ENCODE measurements at regions not wholly inside any gene's neighbourhood (a gene's known extent, or its start where the extent isn't known, plus 50 kb on each side); places are given as distances from the start of the nearest gene placed in this dataset.

DNA sequence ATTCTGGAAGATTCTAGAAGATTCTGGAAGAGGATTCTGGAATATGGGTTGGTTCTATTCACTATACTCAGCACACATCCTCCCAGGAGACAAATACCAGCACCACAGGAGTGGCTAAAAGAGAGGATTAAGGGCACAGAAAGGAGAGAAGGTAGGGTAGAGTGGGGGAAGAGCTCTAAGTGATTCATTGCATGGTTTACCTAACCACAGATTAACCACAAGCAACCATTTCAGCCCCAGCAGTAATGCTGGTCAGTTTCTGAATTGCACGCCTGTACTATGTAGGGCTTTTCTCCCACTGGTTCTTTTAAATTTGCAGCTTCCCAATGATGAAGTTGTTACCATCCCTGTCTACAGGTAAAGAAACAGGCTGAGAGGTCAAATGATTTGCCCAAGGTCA is 192.7 kb upstream of the PMEPA1 start:
- Histone ChIP-seq H3K27me3 (replicated peaks; ENCODE audit: insufficient read depth, low read depth, low read length, poor library complexity) (peaks cover 2% of the 10 kb centered on the region), H3K4me3 (ENCODE audit: low read depth, low read length, poor library complexity, severe bottlenecking) (no peak overlapping the region), H3K36me3 (ENCODE audit: insufficient read depth, low read length, poor library complexity, severe bottlenecking) (no peaks in the 10 kb centered on the region), H3K27ac (ENCODE audit: low read depth, low read length, poor library complexity, severe bottlenecking) (no peak overlapping the region), H3K4me1 (ENCODE audit: insufficient read depth, low read length, poor library complexity, severe bottlenecking) (no peaks in the 10 kb centered on the region), H3K9me3 (ENCODE audit: low read depth, low read length, poor library complexity, severe bottlenecking) (no peaks in the 10 kb centered on the region)
- ChIA-PET CTCF (no interaction called here), POLR2A (ENCODE audit: low non-redundant PET) (no interaction called here)
- BruUV-seq (replicated peaks), result no TSS peak
- DNase-seq (ENCODE audit: low spot score), result no peak
- TF ChIP-seq, protein P1, sequence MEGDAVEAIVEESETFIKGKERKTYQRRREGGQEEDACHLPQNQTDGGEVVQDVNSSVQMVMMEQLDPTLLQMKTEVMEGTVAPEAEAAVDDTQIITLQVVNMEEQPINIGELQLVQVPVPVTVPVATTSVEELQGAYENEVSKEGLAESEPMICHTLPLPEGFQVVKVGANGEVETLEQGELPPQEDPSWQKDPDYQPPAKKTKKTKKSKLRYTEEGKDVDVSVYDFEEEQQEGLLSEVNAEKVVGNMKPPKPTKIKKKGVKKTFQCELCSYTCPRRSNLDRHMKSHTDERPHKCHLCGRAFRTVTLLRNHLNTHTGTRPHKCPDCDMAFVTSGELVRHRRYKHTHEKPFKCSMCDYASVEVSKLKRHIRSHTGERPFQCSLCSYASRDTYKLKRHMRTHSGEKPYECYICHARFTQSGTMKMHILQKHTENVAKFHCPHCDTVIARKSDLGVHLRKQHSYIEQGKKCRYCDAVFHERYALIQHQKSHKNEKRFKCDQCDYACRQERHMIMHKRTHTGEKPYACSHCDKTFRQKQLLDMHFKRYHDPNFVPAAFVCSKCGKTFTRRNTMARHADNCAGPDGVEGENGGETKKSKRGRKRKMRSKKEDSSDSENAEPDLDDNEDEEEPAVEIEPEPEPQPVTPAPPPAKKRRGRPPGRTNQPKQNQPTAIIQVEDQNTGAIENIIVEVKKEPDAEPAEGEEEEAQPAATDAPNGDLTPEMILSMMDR (conservative IDR thresholded peaks at IDR 0.05; ENCODE audit: low read depth, low read length), result no peak
- no peak for TF ChIP-seq EZH2 (IDR thresholded peaks at IDR 0.05; ENCODE audit: borderline replicate concordance, low read depth, low read length, poor library complexity, severe bottlenecking)
- intact Hi-C loops (cut with micrococcal nuclease; ENCODE audit: unreplicated experiment), result no loop called here

GRCh38 chr20:57901526-57901925 is 191.7 kb upstream of the PMEPA1 start:
- no peak for DNase-seq (ENCODE audit: low spot score)
- Histone ChIP-seq H3K4me1 (ENCODE audit: insufficient read depth, low read length, poor library complexity, severe bottlenecking) (no peaks in the 10 kb centered on the region), H3K27ac (ENCODE audit: low read depth, low read length, poor library complexity, severe bottlenecking) (no peak overlapping the region), H3K4me3 (ENCODE audit: low read depth, low read length, poor library complexity, severe bottlenecking) (no peak overlapping the region), H3K36me3 (ENCODE audit: insufficient read depth, low read length, poor library complexity, severe bottlenecking) (no peaks in the 10 kb centered on the region), H3K9me3 (ENCODE audit: low read depth, low read length, poor library complexity, severe bottlenecking) (no peaks in the 10 kb centered on the region), H3K27me3 (replicated peaks; ENCODE audit: insufficient read depth, low read depth, low read length, poor library complexity) (peaks cover 2% of the 10 kb centered on the region)
- CTCF ChIA-PET, result no interaction called here
- no TSS peak for BruUV-seq (replicated peaks)
- TF ChIP-seq, protein P1 (conservative IDR thresholded peaks at IDR 0.05; ENCODE audit: low read depth, low read length), result no peak
- no peak for TF ChIP-seq EZH2 (IDR thresholded peaks at IDR 0.05; ENCODE audit: borderline replicate concordance, low read depth, low read length, poor library complexity, severe bottlenecking)
- POLR2A ChIA-PET (ENCODE audit: low non-redundant PET), result no interaction called here
- intact Hi-C loops (cut with micrococcal nuclease; ENCODE audit: unreplicated experiment), result no loop called here

- peaks cover 2% of the 10 kb centered on the region for H3K27me3 ChIP-seq (replicated peaks; ENCODE audit: insufficient read depth, low read depth, low read length, poor library complexity)
- BruUV-seq (replicated peaks), result no TSS peak
- no peak overlapping the region for H3K4me3 ChIP-seq (ENCODE audit: low read depth, low read length, poor library complexity, severe bottlenecking)
- no peaks in the 10 kb centered on the region for H3K4me1 ChIP-seq (ENCODE audit: insufficient read depth, low read length, poor library complexity, severe bottlenecking)
- ChIA-PET CTCF (no interaction called here), POLR2A (ENCODE audit: low non-redundant PET) (no interaction called here)
- TF ChIP-seq EZH2 (IDR thresholded peaks at IDR 0.05; ENCODE audit: borderline replicate concordance, low read depth, low read length, poor library complexity, severe bottlenecking), result no peak
- TF ChIP-seq, protein P1 (conservative IDR thresholded peaks at IDR 0.05; ENCODE audit: low read depth, low read length), result no peak
- no peak overlapping the region for H3K27ac ChIP-seq (ENCODE audit: low read depth, low read length, poor library complexity, severe bottlenecking)
- intact Hi-C loops (cut with micrococcal nuclease; ENCODE audit: unreplicated experiment), result no loop called here
- H3K36me3 ChIP-seq (ENCODE audit: insufficient read depth, low read length, poor library complexity, severe bottlenecking), result no peaks in the 10 kb centered on the region
- no peak for DNase-seq (ENCODE audit: low spot score)
- H3K9me3 ChIP-seq (ENCODE audit: low read depth, low read length, poor library complexity, severe bottlenecking), result no peaks in the 10 kb centered on the region
Observed at GRCh38 chr20:57900226-57900905, 190.6 kb upstream of the PMEPA1 start.
